HFFc6 (cell line): ENCODE measurements at regions not wholly inside any gene's neighbourhood (a gene's known extent, or its start where the extent isn't known, plus 50 kb on each side); places are given as distances from the start of the nearest gene placed in this dataset.

ENCODE experiments used
- DNase-seq: peaks from one replicate; pipeline ENCODE4 v3.0.0-alpha.2; 2018
- H3K27ac Mint-ChIP-seq: 2 replicates; pipeline ENCODE4 v1.8.0; 2020; ENCODE audit warnings: mild to moderate bottlenecking, mixed read lengths
- H3K27me3 Mint-ChIP-seq: 2 replicates; pipeline ENCODE4 v1.8.0; 2021; ENCODE audit warnings: mild to moderate bottlenecking, moderate library complexity, mixed read lengths; ENCODE audit not compliant: insufficient read depth
- H3K36me3 Mint-ChIP-seq: 2 replicates; pipeline ENCODE4 v1.8.0; 2021; ENCODE audit warnings: low read depth, mixed read lengths
- H3K4me1 Mint-ChIP-seq: 2 replicates; pipeline ENCODE4 v1.8.0; 2020; ENCODE audit warnings: low read depth, mixed read lengths
- H3K4me3 Mint-ChIP-seq: 2 replicates; pipeline ENCODE4 v1.8.0; 2020; ENCODE audit warnings: mild to moderate bottlenecking, moderate library complexity, mixed read lengths
- H3K9me3 Mint-ChIP-seq: 2 replicates; pipeline ENCODE4 v1.8.0; 2020; ENCODE audit warnings: mild to moderate bottlenecking, mixed read lengths
- TF ChIP-seq, protein P1 (sequence below): fragments of 200-600 bp; sonication (generic); IDR thresholded peaks from 2 replicates; pipeline ENCODE4 v1.5.0; 2021; ENCODE audit warnings: antibody characterized with exemption, mild to moderate bottlenecking

DNA sequence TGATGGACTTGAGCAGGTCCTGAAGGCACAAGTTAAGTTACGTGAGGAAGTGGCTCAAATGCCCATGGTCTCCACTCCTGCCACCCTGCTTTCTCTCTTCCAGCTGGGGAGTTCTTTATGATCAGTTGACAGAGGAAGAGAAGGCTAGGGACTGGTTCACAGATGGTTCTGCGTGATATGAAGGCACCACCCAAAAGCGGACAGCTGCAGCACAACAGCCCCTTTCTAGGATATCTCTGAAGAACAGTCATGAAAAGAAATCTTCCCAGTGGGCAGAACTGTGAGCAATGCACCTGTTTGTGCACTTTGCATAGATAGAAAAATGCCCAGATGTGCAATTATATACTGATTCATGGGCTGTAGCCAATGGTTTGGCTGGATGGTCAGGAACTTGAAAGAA, 162.4 kb upstream of the FSCB start:
- H3K27ac Mint-ChIP-seq, result no peak overlapping the region
- no peaks in the 10 kb centered on the region for H3K27me3 Mint-ChIP-seq
- DNase-seq, result no peak
- H3K36me3 Mint-ChIP-seq, result no peaks in the 10 kb centered on the region
- TF ChIP-seq, protein P1, sequence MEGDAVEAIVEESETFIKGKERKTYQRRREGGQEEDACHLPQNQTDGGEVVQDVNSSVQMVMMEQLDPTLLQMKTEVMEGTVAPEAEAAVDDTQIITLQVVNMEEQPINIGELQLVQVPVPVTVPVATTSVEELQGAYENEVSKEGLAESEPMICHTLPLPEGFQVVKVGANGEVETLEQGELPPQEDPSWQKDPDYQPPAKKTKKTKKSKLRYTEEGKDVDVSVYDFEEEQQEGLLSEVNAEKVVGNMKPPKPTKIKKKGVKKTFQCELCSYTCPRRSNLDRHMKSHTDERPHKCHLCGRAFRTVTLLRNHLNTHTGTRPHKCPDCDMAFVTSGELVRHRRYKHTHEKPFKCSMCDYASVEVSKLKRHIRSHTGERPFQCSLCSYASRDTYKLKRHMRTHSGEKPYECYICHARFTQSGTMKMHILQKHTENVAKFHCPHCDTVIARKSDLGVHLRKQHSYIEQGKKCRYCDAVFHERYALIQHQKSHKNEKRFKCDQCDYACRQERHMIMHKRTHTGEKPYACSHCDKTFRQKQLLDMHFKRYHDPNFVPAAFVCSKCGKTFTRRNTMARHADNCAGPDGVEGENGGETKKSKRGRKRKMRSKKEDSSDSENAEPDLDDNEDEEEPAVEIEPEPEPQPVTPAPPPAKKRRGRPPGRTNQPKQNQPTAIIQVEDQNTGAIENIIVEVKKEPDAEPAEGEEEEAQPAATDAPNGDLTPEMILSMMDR, result no peak
- no peak overlapping the region for H3K4me3 Mint-ChIP-seq
- H3K9me3 Mint-ChIP-seq, result peaks cover 70% of the 10 kb centered on the region
- H3K4me1 Mint-ChIP-seq, result no peaks in the 10 kb centered on the region

GRCh38 chr14:44663136-44663535, 156.1 kb upstream of the FSCB start:
- peaks cover 73% of the 10 kb centered on the region for H3K9me3 Mint-ChIP-seq
- H3K4me1 Mint-ChIP-seq, result no peaks in the 10 kb centered on the region
- no peak overlapping the region for H3K4me3 Mint-ChIP-seq
- no peak for DNase-seq
- no peaks in the 10 kb centered on the region for H3K36me3 Mint-ChIP-seq
- TF ChIP-seq, protein P1, result no peak
- no peaks in the 10 kb centered on the region for H3K27me3 Mint-ChIP-seq
- H3K27ac Mint-ChIP-seq, result no peak overlapping the region

DNA sequence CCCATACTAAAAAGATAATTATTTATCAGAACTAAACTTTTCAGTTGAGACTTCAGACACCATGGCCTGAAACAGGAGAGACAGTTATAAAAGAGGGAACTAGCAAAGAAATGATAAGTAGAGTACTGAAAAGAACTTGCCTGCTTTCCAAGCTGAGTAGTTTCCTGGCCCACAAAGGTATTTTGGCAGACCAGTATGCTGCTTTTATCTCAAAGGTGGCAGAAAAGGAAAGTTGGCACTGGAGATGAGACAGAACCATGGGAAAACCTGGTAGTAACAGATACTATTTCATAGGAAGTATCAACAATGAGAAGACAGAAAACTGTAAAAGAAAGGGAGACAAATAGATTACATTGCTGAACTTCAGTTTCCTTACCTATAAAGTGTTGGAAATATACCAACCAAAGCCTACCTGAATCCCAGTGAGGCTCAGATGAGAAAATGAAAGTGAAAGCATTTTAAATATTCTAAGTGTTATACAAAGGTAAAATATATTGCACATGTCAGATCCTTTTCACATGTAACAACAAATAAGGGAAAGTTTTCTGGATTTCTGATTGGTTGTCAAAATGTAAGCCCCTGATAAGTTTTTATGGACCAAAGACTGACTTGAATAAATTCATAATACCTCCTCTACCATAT, 155.3 kb upstream of the FSCB start:
- no peaks in the 10 kb centered on the region for H3K4me1 Mint-ChIP-seq
- no peaks in the 10 kb centered on the region for H3K36me3 Mint-ChIP-seq
- H3K9me3 Mint-ChIP-seq, result peaks cover 78% of the 10 kb centered on the region
- H3K27ac Mint-ChIP-seq, result no peak overlapping the region
- TF ChIP-seq, protein P1, result no peak
- H3K4me3 Mint-ChIP-seq, result no peak overlapping the region
- no peaks in the 10 kb centered on the region for H3K27me3 Mint-ChIP-seq
- no peak for DNase-seq

DNA sequence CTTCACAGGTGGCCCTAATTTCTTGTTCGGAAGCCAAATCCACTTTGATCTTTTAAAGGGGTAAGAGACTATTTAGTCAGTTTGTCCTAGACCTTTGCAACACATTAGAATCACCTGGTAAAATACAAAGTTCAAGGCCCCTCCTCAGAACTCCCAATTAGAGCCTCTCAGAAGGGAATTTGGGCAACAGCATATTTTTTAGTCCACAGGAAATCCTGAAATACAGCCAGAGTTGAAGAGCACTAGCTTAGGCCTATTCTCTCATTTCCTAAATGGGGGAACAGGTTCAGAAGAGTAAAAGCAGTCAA, 151.3 kb upstream of the FSCB start:
- H3K27ac Mint-ChIP-seq, result no peak overlapping the region
- no peaks in the 10 kb centered on the region for H3K4me1 Mint-ChIP-seq
- no peaks in the 10 kb centered on the region for H3K36me3 Mint-ChIP-seq
- DNase-seq, result no peak
- H3K4me3 Mint-ChIP-seq, result no peak overlapping the region
- no peaks in the 10 kb centered on the region for H3K27me3 Mint-ChIP-seq
- TF ChIP-seq, protein P1, result no peak
- peaks cover 54% of the 10 kb centered on the region for H3K9me3 Mint-ChIP-seq

DNA sequence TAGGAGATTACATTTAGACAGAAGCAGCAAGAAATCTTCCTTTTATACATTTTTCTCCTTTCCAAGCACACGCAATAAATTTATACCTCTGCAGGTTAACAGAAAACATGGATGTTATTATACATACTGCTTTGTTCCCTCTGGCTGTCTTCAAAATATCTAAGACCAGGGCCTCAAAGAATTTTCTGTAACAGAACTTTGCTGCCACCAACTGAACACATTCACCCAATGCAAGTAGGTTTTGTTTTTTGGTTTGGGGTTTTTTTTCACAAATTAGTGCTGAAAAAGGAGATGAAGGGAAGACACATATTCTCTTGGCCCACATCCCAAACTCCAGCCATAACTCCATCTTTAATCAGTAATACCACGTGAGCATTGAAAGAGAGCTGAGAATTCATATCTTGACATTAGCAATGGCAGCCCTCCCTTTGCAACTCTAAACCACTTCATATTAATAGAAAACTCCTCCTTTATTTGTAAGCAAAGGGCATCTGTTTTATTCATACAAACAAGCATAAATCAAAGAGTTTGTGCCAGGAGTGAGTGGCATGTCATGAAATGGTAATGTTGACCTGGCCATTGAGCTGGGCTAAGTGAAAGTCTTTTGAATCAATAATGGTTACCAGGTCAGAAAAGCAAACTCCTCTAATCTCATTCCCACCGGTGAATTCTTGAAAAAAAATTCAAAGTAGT, 150.8 kb upstream of the FSCB start:
- H3K36me3 Mint-ChIP-seq, result no peaks in the 10 kb centered on the region
- TF ChIP-seq, protein P1, result no peak
- DNase-seq, result no peak
- H3K27me3 Mint-ChIP-seq, result no peaks in the 10 kb centered on the region
- peaks cover 49% of the 10 kb centered on the region for H3K9me3 Mint-ChIP-seq
- no peaks in the 10 kb centered on the region for H3K4me1 Mint-ChIP-seq
- no peak overlapping the region for H3K27ac Mint-ChIP-seq
- H3K4me3 Mint-ChIP-seq, result no peak overlapping the region
